ENCODE measurements at regions not wholly inside any gene's neighbourhood (a gene's known extent, or its start where the extent isn't known, plus 50 kb on each side); places are given as distances from the start of the nearest gene placed in this dataset.

DNA sequence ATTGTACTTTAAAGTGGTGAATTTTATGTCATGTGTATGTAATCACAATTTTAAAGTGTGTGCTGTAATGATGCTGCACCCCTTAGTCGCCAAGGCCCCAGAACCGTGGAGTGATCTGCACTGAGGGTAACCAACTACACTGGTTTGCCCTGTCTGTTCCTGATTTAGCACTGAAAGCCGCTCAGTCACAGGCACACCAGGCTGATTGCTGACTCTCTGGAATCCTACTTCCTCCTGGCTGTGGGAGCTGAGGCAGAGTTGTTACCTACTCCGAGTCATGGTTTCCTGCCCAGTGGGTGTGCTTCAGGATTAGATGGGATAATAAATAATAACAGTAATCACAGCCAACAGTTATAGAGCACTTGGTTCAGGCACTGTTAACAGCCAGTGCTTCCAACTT lies 645.4 kb downstream of the BCOR start:
- no peak for DNase-seq

GRCh38 chrX:39453889-39454621 lies 643.7 kb downstream of the BCOR start:
- no peak for DNase-seq

DNA sequence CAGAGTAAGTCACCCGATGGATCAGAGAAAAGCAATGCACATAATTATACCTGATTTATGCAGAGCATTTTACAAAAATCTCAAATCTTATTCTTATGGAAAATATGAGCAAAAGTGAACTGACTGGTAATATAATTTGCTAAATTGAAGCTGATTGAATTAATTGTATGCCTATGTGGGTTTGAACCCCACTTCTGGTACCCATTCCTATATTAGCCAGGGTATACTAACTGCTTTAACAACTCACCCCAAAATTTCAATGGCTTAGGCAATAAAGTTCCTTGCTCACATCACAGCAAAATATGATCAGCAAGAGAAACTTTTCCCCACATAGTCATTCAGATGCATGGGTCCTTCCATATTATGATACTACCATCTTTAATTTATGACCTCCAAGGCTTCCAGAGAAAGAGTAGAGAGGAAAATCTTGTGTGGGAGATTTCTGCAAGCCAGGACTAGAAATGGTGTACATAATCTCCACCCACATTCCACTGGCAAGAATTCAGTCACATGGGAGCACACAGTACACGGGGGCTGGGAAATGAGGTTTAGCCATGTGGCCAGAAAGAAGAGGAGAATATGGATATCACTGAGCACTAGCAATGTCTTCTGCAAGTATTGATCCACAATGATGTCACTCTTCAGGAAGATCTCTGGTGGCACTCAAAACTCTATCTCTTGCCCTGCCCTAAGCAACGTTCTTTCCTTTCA lies 640.7 kb downstream of the BCOR start:
- DNase-seq = no peak

DNA sequence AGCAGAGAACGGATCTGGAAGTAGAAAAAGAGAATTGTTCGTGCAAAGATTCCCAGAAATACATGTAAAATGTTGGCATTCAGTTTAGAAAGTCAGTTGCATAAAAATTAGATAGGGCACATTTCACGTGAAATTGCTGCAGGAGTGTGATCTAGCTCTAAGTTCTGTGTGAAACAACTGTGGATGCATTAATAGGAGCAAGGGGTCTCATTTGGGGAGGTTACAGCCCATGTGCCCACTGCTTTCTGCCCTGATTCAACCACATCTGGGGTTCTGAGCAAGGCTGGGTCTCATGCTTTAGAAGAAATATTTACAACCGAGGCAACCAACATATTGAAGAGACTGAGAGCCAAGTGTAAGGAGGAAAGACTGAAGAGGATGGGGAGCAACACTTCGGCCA lies 639.0 kb downstream of the BCOR start:
- no peak for DNase-seq

DNA sequence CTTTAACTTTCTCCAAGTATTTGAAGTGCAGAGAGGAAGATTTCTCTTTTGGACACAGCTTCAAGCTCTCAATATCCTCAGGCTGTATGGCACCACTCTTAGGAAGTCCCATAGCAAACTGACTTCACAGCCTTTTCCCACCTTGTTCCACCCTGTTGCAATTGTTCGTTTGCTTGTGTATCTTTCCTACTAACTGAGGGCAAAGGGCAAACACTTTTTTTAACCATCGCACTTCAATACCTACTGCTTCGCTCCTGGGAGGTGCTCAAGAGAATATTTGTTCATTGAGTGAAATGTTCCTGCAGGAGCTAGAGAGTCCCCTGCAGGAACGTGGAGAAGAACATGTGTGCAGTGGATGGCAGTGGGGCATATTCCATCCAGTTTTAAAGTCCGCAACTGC lies 638.6 kb downstream of the BCOR start:
- no peak for DNase-seq

DNA sequence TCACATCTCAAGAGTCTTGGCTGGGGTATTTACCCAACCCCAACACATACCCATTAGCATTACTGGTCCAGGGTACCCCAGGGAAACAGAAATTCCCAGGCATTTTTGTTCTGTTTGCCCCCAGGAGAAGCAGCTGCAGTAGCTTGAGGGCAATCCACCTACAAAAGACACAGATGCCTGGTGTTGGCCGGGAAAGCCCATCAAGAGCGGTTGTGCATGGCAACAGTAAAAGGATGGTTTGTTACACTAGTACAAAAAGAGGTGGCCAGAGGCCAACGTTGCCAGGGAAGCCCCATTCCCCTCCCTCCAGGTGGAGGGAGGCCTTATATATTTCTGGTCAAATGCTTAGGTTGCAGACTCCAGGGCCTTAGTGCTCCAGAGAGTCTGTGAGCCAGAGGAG lies 637.8 kb downstream of the BCOR start:
- no peak for DNase-seq

DNA sequence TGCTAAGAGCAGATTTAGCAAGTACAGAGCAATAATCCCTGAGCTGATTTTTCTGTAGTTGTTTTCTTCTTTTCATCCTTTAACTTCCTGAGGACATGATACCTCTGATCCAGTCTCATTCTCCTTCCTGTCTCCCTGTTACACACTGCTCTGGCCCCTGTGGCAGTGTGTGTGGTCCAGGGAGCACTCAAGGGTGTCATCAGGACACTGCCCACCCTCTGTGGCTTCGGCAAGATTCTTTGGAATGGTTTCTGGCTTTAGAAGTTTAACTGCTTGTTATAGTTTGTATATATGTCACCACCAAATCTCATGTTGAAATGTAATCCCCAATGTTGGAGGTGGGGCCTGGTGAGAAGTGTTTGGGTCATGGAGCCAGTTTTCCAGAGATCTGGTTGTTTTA lies 637.3 kb downstream of the BCOR start:
- no peak for DNase-seq

DNA sequence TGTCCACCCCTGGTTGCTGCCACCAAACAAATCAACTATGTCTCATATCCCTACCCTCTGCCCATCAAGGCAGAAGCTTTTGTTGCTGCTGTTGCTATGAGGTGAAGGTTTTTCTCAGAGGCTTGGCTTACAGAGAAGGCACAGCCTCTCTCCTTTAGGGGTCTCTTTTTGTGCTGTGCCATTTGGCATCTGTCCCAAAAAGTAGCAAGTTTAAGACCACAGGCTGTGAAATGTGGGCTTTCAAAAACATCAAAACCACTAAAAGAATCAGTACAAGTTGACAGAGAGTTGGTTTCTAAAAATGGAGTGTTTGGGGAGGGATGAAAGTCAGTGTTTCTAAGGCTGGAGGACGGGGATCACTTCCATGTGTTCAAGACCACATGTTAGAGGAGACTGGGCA lies 634.9 kb downstream of the BCOR start:
- DNase-seq = no peak

DNA sequence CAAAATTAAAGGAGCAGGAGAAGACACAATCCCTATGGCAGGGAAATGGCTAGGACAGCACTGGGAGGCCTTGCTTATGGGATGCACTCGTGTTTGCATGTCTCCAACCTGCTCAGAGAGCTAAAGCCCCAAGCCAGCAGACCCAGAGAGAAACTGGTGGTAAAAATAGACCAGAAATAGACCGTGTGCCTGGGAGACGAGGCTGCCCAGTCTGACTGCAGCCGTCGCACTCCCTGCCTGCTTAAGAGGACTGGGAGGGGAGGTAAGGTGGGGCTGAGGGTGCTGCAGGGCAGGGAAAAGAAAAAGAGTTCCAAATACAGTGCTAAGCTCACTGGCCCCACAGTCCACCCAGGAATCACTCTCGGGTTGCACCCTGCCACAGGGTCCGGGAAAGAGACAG lies 633.5 kb downstream of the BCOR start:
- no peak for DNase-seq

DNA sequence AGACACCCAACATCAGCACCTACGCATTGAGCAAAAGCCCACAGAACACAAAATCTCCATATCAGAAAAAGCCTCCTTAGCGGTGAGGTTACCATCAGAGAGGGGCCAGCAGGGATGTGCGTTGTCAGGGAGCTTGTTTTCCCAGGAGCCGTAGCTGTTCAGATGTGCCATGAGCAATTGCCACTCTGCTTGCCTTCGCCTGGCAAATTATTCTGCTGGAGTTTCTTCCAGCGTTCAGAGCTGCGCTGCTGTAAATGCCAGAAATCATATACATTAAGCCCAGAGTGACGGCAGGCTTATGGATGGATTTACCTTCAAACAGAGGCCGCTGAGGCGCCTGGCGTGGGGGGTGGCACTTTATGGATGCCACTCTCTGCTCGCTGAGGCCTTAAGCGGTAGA lies 632.3 kb downstream of the BCOR start:
- DNase-seq = no peak

DNA sequence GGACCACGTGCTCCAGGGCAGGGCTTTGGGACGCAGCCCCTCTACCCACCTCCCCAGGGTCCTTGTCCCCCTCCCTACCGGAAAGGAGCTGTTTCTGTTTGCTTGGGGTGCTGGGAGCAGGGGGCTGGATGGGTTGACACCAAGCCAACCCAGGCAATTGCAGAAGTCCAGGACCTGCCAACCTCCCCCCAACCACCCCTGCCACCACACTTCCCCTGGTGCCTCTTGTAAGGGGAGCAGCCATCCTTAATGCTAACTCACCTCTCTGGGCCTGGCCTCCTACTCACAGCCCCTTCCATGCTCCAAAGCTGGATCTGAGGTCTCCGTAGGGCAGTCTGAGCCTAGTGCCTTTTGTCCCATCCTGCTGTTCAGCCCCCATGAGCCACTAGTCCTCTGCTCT lies 631.9 kb downstream of the BCOR start:
- no peak for DNase-seq

DNA sequence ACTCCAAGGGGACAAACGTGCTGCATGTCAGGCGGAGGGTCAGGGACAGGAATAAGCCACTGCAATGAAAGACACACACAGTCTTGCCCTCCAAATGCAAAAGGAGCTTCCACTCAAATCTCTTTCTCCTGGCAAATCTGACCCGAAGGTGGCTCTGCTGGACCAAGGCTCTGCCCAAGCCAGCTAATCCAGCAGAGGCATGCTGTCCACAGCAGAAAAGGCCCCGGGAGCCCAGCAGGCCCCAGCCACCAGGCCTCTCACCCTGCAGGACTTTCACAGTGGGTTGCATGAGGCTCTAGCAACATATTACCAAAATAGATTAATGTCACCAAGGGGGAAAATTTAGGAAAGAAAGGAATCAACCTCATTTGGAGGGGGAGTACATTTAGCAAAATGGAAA lies 628.6 kb downstream of the BCOR start:
- no peak for DNase-seq

GRCh38 chrX:39470588-39471407 lies 627.0 kb downstream of the BCOR start:
- no peak for DNase-seq

- no peak for DNase-seq
These were observed 625.6 kb downstream of the BCOR start for GRCh38 chrX:39472161-39472560.

DNA sequence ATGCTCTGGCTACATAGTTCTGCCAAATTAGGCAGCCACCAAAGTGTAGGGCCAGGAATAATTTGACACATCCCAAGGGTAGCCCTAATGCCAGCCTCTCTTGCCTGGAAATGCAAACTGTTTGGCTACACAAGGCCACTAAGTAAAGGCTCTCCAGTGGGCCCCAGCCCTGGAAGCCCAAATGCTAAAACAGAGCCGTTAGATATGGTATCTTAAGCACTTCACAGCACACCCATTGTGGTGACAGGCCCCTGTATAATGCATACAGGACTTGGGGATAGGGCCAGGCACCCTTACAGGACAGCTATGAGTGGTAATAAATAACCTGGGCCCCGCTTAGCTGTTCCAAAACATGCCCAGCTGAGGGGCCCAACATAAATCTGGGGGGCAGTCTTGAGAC lies 623.9 kb downstream of the BCOR start:
- no peak for DNase-seq

DNA sequence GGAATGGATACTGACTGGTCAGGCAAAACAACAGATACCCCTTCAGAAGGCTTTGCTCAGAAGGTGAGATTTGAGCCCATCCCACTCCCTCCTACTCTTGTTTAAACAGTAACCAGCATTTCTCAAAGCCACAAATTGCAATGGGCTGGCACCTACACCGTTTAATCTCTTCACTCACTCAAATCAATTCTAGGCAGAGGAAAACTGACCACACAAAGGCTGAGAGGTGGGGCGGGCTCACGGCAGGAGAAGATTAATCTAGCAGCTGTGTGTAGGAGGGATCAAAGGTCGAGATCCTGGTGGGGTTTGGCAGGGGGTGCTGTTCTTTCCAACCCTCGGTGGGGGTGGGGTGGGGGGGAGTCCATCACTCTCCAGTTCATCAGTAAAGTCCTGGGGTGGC lies 622.4 kb downstream of the BCOR start:
- no peak for DNase-seq

GRCh38 chrX:39476604-39477021 lies 621.1 kb downstream of the BCOR start:
- DNase-seq = no peak

DNA sequence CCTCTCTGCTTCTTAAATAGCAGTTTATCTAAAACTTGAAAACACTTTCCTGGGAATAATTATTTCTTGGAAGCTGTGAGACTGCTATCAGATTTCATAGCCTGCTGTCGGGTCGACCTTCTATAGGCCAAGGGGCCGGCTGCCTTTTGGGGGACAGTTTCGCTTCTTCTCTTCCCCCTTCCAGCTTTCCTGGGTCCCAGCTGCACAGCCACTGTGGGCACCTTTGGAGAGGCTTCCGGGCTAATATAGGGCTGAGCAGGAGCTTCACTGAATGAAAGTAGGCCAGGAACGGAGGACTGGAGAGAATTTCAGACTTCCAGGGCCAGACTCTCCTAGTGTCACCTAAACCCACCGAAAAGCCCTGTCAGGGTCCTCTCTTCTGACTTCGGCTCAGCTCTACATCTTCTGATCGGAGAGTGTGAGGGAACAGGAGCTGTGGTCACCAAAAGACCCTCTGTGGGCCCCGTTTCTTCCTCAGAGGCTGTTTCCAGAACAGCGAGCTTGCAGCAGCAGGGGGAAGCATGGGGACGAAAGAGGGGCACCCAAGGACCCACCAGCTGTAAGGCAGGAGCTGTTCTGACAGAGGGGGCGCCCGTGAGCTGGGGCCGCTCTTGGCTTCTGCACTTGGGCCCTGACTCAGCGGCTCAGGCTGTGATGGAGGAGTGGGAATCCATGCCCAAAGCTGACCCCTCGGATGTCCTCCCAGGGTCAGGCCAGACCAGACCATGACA lies 620.6 kb downstream of the BCOR start:
- DNase-seq = no peak

GRCh38 chrX:39477762-39478120 lies 620.0 kb downstream of the BCOR start:
- DNase-seq = peak in 1 of 2 donors; percentile 5

- DNase-seq = no peak
These were observed 617.9 kb downstream of the BCOR start for GRCh38 chrX:39479856-39480255.

DNA sequence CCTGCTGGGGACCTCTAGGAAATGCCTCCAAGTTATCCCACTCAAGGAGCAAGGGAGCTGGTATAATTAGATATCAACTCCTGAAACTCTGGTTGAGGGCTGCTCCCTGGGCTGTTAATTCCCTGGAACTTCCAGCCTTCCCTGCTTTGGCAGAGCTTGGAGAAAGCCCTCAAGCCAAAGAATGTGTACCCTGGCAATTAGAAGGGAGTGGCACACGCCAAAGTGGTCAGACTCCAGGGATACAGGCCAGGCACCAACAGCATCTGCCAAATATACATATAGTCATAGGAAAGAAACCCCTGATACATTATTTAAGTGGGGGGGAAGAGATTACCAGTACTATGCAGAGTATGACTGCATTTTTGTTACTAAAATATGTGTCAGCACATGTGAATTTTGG lies 616.8 kb downstream of the BCOR start:
- no peak for DNase-seq

- no peak for DNase-seq
These were observed 616.1 kb downstream of the BCOR start for GRCh38 chrX:39481621-39482020.
